ENCODE measurements at regions not wholly inside any gene's neighbourhood (a gene's known extent, or its start where the extent isn't known, plus 50 kb on each side); places are given as distances from the start of the nearest gene placed in this dataset.

- DNase-seq (no peak), ATAC-seq (ENCODE audit: low read depth) (no peak)
- Histone ChIP-seq H3K4me2 (replicated peaks; ENCODE audit: low read depth, low read length, poor library complexity, severe bottlenecking) (no peak overlapping the region), H3K36me3 (replicated peaks in 1 of 2; ENCODE audit: control extremely low read depth in 1 of 2, control insufficient read depth in 1 of 2, extremely low read depth in 1 of 2, insufficient read depth in 2 of 2, low read length in 1 of 2) (no peaks in the 10 kb centered on the region), H3K9me3 (ENCODE audit: control extremely low read depth in 1 of 3, control insufficient read depth in 2 of 3, insufficient read depth in 1 of 3, low read length in 2 of 3) (no peaks in the 10 kb centered on the region), H3K9ac (ENCODE audit: low read length) (no peak overlapping the region), H4K20me1 (ENCODE audit: control insufficient read depth, insufficient read depth, low read length, poor library complexity, severe bottlenecking) (no peaks in the 10 kb centered on the region), H2AFZ (ENCODE audit: insufficient read depth, low read depth, low read length, poor library complexity, severe bottlenecking) (no peak overlapping the region), H3K4me1 (ENCODE audit: control insufficient read depth in 2 of 2, insufficient read depth in 2 of 2, low read length in 2 of 2) (no peaks in the 10 kb centered on the region), H3K79me2 (ENCODE audit: control insufficient read depth, insufficient read depth, low read length) (no peaks in the 10 kb centered on the region), H3K27ac (ENCODE audit: low read length in 2 of 2) (no peak overlapping the region), H3K4me3 (ENCODE audit: control extremely low read depth in 1 of 5, extremely low read depth in 1 of 5, insufficient read depth in 1 of 5, low read depth in 2 of 5, low read length in 4 of 5) (no peak overlapping the region), H3K27me3 (replicated peaks in 1 of 4; ENCODE audit: control extremely low read depth in 1 of 4, control insufficient read depth in 3 of 4, insufficient read depth in 4 of 4, low read length in 3 of 4) (no peaks in the 10 kb centered on the region)
- no peaks in the 10 kb centered on the region for H3K9me3 Mint-ChIP-seq (ENCODE audit: insufficient read depth)
- no peak for TF ChIP-seq CTCF (IDR thresholded peaks at IDR 0.05)
- TF ChIP-seq EZH2 (IDR thresholded peaks at IDR 0.05; ENCODE audit: borderline replicate concordance, insufficient read depth, low read depth, low read length, poor library complexity, severe bottlenecking), result no peak
- H3K27me3 Mint-ChIP-seq, result peaks cover 12% of the 10 kb centered on the region
- H3K4me3 Mint-ChIP-seq, result no peak overlapping the region
- intact Hi-C loops (cut with micrococcal nuclease), result no loop called here
- CTCF ChIA-PET, result no interaction called here
- H3K27ac Mint-ChIP-seq, result no peak overlapping the region
- WGBS (ENCODE audit: insufficient coverage), result no CpG with 5 or more reads among the region's 1 CpG
- H3K4me1 Mint-ChIP-seq, result no peaks in the 10 kb centered on the region
- POLR2A ChIA-PET, result no interaction called here
These were observed 167.3 kb upstream of the CDH5 start for GRCh38 chr16:66199189-66199588.

DNA sequence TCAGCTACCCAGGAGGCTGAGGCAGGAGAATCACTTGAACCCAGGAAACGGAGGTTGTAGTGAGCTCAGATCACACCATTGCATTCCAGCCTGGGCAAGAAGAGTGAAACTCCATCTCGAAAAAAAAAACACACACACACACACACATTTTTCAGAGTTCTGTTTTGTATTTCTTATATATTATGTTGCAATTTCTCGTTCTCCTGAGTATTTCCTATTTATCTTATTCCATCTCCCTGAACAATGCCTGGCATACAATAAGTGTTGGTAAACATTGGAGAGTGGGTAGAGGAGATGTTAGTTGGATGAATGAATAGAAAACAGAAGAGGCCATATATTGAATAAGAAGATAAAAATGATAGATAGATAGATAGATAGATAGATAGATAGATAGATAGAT is 167.8 kb upstream of the CDH5 start:
- H3K27ac ChIP-seq (ENCODE audit: low read length in 2 of 2), result no peak overlapping the region
- no peaks in the 10 kb centered on the region for H3K4me1 Mint-ChIP-seq
- no peak overlapping the region for H3K9ac ChIP-seq (ENCODE audit: low read length)
- H3K27ac Mint-ChIP-seq, result no peak overlapping the region
- H4K20me1 ChIP-seq (ENCODE audit: control insufficient read depth, insufficient read depth, low read length, poor library complexity, severe bottlenecking), result no peaks in the 10 kb centered on the region
- CTCF ChIA-PET, result no interaction called here
- no peak for DNase-seq
- no peaks in the 10 kb centered on the region for H3K79me2 ChIP-seq (ENCODE audit: control insufficient read depth, insufficient read depth, low read length)
- TF ChIP-seq CTCF (IDR thresholded peaks at IDR 0.05) (no peak), EZH2 (IDR thresholded peaks at IDR 0.05; ENCODE audit: borderline replicate concordance, insufficient read depth, low read depth, low read length, poor library complexity, severe bottlenecking) (no peak)
- no peaks in the 10 kb centered on the region for H3K36me3 ChIP-seq (replicated peaks in 1 of 2; ENCODE audit: control extremely low read depth in 1 of 2, control insufficient read depth in 1 of 2, extremely low read depth in 1 of 2, insufficient read depth in 2 of 2, low read length in 1 of 2)
- no peaks in the 10 kb centered on the region for H3K27me3 ChIP-seq (replicated peaks in 1 of 4; ENCODE audit: control extremely low read depth in 1 of 4, control insufficient read depth in 3 of 4, insufficient read depth in 4 of 4, low read length in 3 of 4)
- no peaks in the 10 kb centered on the region for H3K9me3 Mint-ChIP-seq (ENCODE audit: insufficient read depth)
- intact Hi-C loops (cut with micrococcal nuclease), result no loop called here
- no peak overlapping the region for H3K4me2 ChIP-seq (replicated peaks; ENCODE audit: low read depth, low read length, poor library complexity, severe bottlenecking)
- H3K4me1 ChIP-seq (ENCODE audit: control insufficient read depth in 2 of 2, insufficient read depth in 2 of 2, low read length in 2 of 2), result no peaks in the 10 kb centered on the region
- peaks cover 9% of the 10 kb centered on the region for H3K27me3 Mint-ChIP-seq
- no peaks in the 10 kb centered on the region for H3K9me3 ChIP-seq (ENCODE audit: control extremely low read depth in 1 of 3, control insufficient read depth in 2 of 3, insufficient read depth in 1 of 3, low read length in 2 of 3)
- H3K4me3 Mint-ChIP-seq, result no peak overlapping the region
- H2AFZ ChIP-seq (ENCODE audit: insufficient read depth, low read depth, low read length, poor library complexity, severe bottlenecking), result no peak overlapping the region
- WGBS (ENCODE audit: insufficient coverage), result no CpG with 5 or more reads among the region's 3 CpGs
- POLR2A ChIA-PET, result no interaction called here
- ATAC-seq (ENCODE audit: low read depth), result no peak
- H3K4me3 ChIP-seq (ENCODE audit: control extremely low read depth in 1 of 5, extremely low read depth in 1 of 5, insufficient read depth in 1 of 5, low read depth in 2 of 5, low read length in 4 of 5), result no peak overlapping the region
